ENCODE measurements at regions not wholly inside any gene's neighbourhood (a gene's known extent, or its start where the extent isn't known, plus 50 kb on each side); places are given as distances from the start of the nearest gene placed in this dataset.
A peak's percentile ranks its signal among the peaks of the same experiment; 100 is the strongest.

DNA sequence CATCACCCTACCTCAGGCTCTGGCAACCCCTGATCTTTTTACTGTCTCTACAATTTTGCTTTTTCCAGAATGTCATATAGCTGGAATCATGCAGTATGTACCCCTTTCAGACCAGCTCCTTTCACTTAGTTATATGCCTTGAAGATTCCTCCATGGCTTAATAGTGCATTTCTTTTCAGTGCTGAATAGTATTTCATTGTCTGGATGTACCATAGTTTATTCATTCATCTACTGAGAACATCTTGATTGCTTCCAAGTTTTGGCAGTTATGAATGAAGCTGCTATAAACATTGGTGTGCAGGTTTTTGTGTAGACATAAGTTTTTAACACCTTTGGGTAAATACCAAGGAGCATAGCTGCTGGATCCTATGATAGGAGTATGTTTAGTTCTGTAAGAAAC lies 50.8 kb upstream of the ANP32A start:
- DNase-seq (ENCODE audit: low spot score in 2 of 2) (no peak), ATAC-seq (replicated peaks; ENCODE audit: extremely low read depth, poor library complexity, severe bottlenecking) (no peak)
- Mint-ChIP-seq H3K4me1 (no peaks in the 10 kb centered on the region), H3K9me3 (no peaks in the 10 kb centered on the region), H3K4me3 (no peak overlapping the region), H3K27ac (ENCODE audit: low read depth) (peak overlapping the region; percentile 17), H3K27me3 (peaks cover 23% of the 10 kb centered on the region), H3K36me3 (ENCODE audit: insufficient read depth) (peaks cover 2% of the 10 kb centered on the region)

DNA sequence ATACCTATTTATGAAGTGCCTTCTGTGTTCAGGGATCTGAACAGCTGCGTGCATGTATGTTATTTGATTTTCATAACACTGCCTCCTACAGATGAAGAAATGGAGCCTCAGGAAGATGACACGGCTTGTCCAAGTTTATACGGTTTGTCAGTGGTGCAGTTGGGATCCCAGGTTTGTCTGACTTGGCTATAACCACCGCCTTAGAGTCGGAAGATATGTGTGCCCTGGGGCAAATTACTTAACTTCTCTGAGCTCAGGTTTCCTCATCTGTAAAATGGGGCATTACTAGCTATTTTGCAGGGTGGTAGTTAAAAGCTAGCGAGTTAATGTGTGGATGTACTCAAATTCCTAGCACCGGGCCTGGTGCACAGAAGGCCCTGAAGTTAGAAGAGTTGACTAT lies 54.1 kb upstream of the ANP32A start:
- H3K27me3 Mint-ChIP-seq, result peaks cover 31% of the 10 kb centered on the region
- H3K4me3 Mint-ChIP-seq, result no peak overlapping the region
- H3K4me1 Mint-ChIP-seq, result no peaks in the 10 kb centered on the region
- H3K27ac Mint-ChIP-seq (ENCODE audit: low read depth), result no peak overlapping the region
- ATAC-seq (replicated peaks; ENCODE audit: extremely low read depth, poor library complexity, severe bottlenecking), result no peak
- H3K9me3 Mint-ChIP-seq, result no peaks in the 10 kb centered on the region
- DNase-seq (ENCODE audit: low spot score in 2 of 2), result no peak
- no peaks in the 10 kb centered on the region for H3K36me3 Mint-ChIP-seq (ENCODE audit: insufficient read depth)

DNA sequence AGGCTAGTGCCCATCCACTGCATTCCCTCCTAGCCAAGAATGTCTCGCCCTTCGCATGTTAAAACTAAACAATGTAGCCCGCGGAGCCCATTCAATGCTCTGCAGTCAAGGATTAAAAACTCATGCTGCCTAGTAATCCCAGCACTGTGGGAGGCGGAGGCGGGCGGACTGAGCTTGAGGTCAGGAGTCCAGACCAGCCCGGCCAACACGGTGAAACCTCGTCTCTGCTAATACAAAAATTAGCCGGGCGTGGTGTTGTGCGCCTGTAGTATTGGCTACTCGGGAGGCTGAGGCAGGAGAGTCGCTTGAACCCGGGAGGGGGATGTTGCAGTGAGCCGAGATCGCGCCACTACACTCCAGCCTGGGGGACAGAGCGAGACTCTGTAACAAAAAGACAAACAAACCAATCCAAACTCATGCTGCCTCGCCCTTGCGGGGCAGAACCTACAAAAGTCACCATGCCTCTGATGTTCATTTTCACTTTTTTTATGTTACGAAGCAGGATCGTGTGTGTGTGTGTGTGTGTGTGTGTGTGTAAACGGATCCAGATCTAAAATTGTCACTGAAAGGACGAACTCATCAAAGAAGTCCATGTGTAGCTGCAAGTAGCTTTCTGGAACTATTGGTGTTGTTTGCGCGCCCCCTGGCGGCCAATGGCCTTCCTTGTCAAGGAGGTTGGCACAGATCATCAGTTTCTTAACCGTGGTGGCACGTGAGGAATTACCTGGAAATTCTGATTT lies 54.8 kb upstream of the SPESP1 start:
- ATAC-seq (replicated peaks; ENCODE audit: extremely low read depth, poor library complexity, severe bottlenecking) (no peak), DNase-seq (ENCODE audit: low spot score in 2 of 2) (peak; percentile 82 to 90)
- no peaks in the 10 kb centered on the region for H3K4me1 Mint-ChIP-seq
- peaks cover 32% of the 10 kb centered on the region for H3K27me3 Mint-ChIP-seq
- no peaks in the 10 kb centered on the region for H3K9me3 Mint-ChIP-seq
- H3K36me3 Mint-ChIP-seq (ENCODE audit: insufficient read depth), result no peaks in the 10 kb centered on the region
- H3K27ac Mint-ChIP-seq (ENCODE audit: low read depth), result no peak overlapping the region
- no peak overlapping the region for H3K4me3 Mint-ChIP-seq

DNA sequence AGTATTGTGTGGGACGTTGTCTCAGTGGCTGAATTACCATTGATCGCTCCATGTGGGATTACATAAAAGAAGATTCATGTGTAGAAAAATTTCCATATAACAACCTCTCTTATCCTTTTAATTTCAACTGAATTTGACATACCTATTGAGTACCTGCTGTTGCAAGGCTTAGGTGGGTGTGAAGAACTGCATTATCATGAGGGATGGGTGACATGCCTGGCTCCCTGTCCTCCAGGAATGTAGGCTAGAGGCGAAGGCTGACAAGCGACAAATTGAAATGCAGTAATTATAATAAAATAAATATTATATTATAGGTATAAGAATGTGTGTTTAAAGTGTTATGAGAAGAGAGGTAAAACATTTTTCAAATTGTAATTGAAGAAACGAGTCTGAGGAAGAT lies 52.7 kb upstream of the SPESP1 start:
- Mint-ChIP-seq H3K4me1 (no peaks in the 10 kb centered on the region), H3K27me3 (peaks cover 32% of the 10 kb centered on the region), H3K36me3 (ENCODE audit: insufficient read depth) (no peaks in the 10 kb centered on the region), H3K27ac (ENCODE audit: low read depth) (no peak overlapping the region), H3K9me3 (no peaks in the 10 kb centered on the region), H3K4me3 (no peak overlapping the region)
- DNase-seq (ENCODE audit: low spot score in 2 of 2) (no peak), ATAC-seq (replicated peaks; ENCODE audit: extremely low read depth, poor library complexity, severe bottlenecking) (no peak)

DNA sequence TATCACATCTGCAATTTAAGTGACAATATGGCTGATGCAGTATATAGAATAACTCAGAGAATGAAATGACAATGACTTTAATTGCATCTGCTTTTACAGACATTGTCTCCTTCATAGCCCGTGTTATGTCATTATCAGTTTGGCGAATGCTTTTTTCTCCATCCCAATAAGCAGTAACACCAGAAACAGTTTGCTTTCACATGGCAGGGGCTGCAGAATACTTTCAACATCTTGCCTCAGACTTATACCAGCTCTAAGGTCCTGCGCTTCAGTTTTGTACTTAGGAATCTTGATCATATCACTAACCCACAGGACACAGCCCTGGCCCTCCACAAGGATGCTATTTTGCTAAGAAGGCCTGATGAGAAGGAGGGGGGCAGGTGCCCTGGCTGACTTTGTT lies 49.9 kb upstream of the SPESP1 start:
- Mint-ChIP-seq H3K9me3 (no peaks in the 10 kb centered on the region), H3K27ac (ENCODE audit: low read depth) (no peak overlapping the region)
- ATAC-seq (replicated peaks; ENCODE audit: extremely low read depth, poor library complexity, severe bottlenecking), result no peak

More for the DNA sequence above, 49.9 kb upstream of the SPESP1 start:
- Mint-ChIP-seq H3K4me1 (no peaks in the 10 kb centered on the region), H3K4me3 (no peak overlapping the region), H3K27me3 (peaks cover 19% of the 10 kb centered on the region), H3K36me3 (ENCODE audit: insufficient read depth) (no peaks in the 10 kb centered on the region)
- no peak for DNase-seq (ENCODE audit: low spot score in 2 of 2)
